ENCODE measurements at regions not wholly inside any gene's neighbourhood (a gene's known extent, or its start where the extent isn't known, plus 50 kb on each side); places are given as distances from the start of the nearest gene placed in this dataset.
"Not testable (repeated sequence)": the region's sequence is repeated elsewhere in the genome, so short reads cannot be mapped to it uniquely, and the experiment has no call there.

DNA sequence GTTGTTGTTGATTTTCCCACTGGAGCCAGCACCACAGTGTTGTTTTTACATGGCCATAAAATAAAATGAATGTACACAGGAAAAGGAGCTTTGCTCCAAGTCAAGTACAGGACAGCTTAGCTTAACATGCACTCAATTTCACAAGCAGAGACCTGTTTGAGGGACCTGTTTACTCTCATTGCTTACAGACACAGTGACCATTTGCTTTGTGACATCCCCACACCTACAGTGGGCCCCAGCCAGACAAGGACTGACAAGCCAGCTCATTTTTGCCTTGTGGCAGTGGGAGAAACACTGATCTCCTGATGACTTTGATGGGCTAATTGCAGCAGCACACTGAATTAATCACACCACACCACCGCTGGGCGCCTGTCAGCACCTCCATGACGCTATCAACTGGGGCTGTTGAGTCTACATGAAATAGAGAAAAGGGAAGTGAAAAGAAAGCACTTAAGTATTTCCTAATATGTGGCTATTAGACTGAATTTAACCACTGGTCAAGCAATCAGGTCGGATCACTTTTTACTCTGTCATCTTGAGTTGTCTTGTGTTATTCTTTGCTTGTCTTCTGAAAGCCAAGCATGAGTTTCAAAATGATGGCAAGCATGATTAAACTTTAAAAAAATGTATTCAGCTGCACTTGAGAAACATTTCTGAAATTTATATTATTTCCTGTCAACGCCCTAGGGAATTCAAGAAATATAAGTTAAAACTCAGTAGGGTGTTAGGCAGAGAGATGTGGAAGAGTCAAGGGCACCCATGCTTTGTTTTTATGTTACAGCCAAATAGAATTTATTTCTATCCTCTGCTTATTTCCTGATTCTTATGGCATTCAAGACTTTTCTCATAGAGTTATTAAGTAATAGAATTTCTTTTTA lies 557.7 kb downstream of the RAB28 start:
- DNase-seq: no peak

DNA sequence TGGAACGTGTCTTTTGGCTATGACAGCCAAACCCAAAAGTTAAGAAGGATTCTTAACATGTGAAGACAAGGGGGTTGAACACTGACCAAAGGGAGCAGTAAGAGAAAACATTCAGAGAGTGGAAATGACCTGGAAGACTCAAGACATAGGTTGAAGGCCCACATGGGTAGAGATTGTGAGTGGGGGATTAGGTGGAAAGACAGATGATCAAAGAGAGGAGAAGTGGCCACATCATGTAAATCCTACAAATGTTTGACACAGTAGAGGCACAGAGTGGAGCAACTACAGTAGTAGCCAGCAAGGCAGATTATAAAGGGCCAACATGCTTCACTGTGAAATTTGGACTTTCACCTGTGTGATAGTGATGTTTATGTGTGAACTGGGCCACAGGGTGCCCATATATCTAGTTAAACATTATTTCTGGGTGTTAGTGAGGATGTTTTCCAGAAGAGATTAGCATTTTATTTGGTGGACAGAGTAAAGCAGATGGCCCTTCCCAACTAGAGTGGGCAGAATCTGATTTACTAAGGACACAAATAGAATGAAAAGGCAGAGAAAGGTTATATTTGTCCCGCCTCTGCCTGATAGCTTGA lies 559.3 kb downstream of the RAB28 start:
- no peak for DNase-seq

DNA sequence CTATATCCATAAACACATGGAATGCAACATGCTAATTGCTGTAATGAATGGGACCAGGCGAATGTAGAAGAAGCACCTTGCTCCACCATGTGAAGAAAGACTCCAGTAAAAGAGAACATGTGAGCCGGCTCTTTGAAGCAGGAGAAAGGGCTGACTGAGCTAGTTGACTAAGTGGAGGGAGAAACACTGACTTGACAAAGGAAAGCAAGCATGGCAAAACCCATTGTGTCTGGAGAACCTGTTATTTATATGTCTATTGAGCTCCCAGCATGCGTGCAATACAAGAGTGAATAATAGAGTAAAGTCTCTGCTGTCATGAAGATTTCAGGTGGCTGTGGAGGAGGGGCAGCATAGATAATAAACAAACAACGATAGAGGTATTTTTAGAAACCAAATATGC lies 559.9 kb downstream of the RAB28 start:
- DNase-seq: no peak

DNA sequence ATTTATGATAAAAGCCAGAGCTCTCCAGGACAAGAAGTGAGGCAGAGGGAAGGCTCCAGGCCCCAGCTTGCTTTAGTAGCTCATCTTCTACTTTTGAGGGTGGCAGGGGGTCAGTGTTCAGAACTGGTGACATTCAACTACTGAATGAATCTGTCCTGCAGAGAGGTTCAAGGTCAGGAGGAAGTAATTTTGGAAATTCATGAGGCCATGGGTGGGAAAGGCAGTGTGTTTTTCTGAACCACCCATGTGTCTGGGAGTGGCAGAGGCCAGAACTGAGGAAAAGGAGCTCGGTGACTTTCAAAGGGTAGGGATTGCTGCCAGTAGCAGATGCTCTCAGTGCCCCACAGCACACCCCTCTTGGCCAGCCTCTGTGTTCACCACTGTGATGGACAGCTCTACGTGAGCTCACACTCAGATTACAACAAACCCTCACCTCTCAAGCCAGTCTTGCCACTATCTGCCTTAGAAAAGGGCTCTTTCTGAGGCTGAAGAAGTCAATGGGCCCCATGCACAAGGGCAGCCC lies 571.2 kb downstream of the RAB28 start:
- DNase-seq: no peak

DNA sequence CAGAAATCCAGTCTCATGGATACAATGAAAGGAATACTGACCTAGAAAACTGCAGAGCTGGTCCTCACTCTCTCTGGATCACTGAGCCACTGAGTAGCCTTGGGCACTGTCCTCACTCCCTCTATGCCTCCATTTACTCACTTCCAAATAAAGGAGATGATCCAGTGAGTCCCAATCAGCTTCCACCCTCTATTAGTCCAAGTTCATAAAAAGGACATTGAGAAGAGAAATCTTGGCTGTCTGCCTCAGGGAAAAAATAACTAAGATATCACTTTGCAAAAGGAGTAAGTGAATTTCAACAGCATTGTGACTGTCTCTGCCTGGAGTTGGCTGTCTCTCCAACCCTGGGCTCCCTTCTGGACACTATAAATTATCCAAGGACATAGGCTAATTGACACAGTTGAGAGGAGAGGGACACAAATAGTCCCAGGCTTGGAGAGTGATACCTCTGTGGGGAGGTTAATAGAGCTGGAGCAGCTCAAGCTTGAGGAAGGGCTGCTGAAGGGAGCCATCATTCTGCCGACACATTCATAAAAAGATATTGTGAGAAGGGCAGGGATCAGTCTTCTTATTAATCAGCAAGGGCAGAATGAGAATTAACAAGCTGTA lies 572.3 kb downstream of the RAB28 start:
- DNase-seq: no peak

DNA sequence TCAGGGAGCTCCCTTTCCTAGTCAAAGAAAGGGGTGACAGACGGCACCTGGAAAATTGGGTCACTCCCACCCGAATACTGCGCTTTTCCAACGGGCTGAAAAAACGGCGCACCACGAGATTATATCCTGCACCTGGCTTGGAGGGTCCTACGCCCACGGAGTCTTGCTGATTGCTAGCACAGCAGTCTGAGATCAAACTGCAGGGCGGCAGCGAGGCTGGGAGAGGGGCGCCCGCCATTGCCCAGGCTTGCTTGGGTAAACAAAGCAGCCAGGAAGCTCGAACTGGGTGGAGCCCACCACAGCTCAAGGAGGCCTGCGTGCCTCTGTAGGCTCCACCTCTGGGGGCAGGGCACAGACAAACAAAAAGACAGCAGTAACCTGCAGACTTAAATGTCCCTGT lies 580.5 kb downstream of the RAB28 start:
- not testable (repeated sequence) for DNase-seq

DNA sequence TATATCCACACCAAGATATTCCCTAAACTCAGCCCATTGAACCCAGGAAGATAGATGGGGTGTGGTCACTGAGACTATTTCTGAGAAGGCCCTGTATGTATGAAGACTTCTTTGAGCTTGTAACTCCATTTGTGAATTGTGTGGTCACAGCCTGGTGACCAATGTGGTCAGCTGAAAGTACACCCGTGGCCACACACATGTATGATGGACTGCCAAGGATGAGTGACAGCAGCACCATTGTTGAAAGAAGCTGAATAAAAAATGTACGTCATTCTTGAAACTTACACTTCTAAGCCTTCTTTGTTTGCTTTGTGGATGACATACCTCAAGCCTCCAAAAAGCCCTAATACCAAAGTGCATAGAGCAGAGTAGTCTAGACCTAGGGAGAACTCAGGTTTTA lies 581.4 kb downstream of the RAB28 start:
- no peak for DNase-seq

DNA sequence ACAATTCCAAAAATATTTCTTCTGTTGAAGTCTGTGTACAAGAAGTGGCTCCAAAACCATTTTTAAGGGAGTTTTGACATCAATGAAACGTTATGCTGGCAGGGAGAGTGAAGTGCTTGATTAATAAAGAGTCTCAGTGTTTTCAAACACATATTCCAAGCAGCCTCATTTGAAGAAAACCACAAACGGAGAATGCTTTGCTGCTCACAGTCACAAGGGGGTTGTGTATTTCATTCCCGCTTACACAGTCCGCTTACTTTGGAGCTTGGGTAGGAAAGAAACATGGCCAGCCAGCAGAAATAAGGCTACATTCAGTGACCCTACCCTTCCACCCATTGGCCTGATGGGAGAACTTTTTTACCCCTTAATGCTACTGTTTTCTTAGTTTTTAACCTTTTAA lies 586.2 kb downstream of the RAB28 start:
- DNase-seq: no peak

DNA sequence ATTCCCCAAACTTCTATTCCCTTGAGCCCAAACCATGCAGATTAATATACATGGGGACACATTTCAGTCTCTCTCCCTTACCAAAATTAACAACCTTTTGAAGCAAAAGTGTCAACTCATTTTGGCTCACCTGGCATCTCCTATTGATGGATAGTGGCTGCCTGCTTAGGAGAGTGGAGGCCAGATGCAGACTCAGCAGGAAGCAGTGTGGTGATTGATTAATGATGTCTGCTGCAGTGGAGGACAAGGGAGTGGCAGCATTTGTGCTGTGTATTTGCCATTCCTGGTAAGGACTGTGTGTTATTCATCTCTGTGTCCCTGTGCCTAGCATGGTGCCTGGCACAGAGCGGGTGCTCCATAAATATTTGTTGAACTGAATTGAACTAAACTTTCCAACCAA lies 590.1 kb downstream of the RAB28 start:
- DNase-seq: no peak

DNA sequence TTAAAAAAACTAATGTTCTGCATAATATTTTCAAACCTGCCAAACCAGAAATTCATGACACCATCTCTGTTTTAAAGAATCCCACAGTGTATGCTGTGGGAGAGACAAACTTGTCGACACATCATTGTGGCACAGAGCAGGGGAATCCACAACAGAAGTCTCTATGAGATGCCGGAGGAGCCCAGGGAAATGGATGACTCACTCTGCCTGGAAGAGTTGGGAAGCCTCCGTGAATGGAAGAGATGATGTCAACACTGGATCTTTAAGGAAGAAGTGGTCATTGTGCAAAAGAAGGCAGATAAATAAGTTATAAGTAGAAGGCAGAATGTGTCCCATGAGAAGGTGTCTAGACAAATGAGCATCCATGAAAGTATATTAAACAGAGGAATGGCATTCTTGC lies 595.1 kb downstream of the RAB28 start:
- DNase-seq: no peak

DNA sequence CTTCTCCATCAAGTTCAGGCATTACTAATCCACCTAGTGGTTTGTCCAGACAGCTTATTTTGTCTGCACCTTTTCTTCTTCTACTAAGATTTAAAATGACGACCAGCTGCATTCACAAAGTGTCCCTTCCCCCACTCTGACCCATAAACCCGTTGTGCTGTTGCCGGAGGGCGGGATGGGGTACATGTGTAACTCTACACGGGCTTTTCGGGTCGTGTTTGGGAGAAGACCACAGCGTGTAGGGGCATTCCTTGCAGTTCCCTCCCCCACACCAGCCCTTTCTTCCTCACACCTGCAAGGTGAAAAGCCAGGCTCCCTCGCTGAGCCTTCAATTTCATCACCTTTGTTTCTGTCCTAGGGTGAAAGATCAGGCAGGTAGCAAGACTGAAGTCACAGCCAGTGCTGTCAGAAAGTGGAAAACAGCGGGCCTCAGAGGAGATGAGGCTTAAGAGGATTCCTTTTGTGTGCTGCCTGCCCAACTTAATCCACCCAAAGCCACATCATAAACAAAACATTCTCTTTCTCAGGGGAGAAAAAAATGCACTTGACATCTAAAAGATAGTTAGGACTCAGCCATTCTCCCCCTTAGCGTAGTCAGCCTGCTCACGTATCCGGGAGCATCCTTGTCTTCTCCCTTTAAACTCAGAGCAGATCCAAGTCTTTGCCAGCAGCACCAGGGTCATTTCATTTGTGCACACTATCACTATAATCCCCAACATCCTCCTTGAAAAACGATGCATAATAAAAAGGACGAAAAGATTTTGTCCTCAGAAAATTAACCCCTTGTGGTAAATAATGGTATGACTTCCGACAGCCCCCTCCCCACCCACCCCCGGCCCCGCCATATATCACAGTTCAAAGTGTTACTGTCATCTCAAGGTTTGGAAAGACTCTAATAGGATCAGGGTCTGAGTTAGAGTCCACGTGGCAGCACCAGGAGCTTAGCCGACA lies 599.0 kb downstream of the RAB28 start:
- DNase-seq: no peak

DNA sequence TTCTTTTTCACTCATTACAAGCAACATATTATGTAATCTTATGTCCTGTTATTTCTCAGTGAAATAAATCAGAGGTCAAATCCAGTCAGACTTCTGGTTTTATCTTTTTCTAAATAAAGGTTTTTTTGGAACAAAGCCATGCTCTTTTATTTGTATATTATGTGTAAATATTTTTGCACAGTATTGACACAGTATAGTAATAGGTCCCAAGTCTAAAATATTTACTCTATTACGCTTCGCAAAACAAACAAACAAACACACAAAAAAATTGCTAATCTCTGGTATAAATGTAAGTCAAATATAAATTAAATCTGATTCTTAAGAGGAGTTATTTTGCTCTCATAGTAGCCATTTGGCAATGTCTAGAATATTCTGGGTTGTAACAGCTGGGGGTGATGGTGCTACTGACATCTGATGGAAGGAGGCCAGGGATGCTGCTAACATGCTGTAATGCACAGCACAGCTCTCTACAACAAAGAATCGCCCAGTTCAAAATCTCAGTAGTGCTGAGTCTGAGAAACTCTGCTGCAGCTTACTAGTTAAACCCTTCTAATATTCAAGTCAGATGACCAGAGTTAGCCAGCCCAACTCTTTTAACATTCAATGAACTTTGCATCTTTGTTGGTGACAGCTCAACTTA lies 602.1 kb downstream of the RAB28 start:
- no peak for DNase-seq

DNA sequence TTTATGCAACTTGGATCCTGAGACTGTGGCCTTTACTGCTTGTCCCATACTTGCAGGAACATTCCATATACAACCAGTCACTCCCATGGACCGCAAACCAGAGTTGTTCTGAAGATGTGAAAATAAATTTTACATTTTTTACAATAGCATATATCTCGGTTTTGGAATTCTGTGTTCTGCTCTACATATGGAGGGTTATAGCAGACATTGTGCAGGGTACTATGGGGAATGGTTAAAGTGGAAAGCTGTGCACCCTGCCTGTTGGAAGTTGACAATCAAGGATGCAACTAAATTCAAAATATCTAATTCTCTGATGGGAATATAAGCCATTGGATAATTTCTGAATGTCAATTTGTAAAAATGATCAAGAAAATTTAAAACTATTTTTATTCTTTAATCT lies 603.3 kb downstream of the RAB28 start:
- DNase-seq: no peak

DNA sequence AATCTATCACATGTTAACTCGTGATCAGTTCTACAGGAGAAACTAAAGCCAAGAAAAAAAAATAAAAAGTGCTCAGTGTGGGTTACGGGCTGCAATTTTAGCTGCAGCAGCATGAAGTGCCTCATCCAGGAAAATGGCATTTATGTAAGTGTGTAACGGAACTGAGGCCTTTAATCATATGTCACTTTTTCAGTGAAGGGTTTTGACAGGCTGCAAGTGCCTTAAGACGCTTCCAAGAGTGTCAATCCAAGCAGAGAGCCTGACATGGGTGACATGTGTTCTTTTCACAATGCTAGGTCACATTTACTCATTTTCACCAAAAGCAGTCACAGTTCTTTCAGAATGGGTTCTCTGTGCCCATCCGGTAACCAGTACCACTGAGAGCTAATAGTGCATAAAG lies 604.6 kb downstream of the RAB28 start:
- no peak for DNase-seq

DNA sequence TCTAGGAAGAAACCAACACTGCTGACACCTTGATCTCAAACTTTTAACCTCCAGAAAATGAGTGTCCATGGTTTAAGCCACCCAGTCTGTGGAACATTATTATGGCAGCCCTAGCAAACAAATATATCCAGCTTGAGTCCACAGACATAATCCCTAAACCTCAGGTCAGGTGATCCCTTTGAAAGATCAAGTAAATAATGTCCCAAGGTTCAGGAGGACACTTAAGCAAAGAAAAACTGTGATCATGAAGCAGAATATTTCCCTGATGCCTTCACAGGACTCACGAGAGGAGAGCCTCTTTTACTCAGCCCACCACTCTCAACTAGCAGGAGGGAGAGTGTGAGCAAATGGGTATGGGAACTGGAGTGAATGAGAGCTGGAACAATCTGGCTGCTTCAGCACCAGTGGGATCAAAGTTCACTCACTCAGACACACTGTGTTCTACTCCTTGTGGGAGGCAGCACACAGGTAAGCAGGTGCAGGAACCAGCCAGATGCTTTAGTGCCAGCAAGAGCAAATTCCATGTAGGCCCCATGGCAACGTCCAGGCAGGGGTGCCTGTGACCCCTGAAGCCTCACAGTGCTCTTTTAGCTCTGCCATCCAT lies 608.4 kb downstream of the RAB28 start:
- no peak for DNase-seq

DNA sequence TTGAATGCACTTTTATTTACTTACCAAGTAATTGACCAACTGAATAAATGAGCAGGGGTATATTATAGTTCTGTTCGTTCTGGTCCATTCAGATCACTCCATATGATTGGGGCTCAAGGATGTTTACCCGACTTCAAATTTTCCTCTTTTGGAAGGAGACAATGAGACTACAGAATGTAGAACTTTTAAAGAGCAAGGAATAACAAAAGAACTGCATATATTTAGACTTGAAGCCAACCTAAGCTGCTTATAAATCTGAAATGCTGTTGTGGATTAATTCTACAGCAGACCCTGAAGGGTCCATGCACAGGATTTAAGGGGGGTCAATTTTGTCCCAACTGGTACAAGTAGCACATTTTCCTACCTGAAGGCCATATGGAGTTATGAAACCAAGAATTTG lies 610.8 kb downstream of the RAB28 start:
- no peak for DNase-seq

DNA sequence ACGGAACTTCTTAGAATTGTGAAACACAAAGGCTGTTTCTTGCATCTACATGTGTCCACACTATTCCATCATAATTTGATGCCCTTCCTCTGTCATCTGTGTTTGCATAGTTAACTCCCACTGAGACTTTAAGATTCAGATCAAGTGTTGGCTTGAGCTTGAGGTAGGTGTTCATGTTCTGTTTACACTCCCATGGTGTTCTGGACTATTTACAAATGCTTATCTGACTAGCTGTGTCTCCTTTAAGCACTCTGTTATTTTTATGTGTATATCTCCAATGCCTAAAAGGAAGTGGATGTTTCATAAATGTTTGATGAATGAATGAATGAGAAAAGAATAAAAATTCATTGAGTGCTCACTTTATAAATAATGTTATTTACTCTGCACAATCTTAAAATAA lies 622.7 kb downstream of the RAB28 start:
- no peak for DNase-seq

DNA sequence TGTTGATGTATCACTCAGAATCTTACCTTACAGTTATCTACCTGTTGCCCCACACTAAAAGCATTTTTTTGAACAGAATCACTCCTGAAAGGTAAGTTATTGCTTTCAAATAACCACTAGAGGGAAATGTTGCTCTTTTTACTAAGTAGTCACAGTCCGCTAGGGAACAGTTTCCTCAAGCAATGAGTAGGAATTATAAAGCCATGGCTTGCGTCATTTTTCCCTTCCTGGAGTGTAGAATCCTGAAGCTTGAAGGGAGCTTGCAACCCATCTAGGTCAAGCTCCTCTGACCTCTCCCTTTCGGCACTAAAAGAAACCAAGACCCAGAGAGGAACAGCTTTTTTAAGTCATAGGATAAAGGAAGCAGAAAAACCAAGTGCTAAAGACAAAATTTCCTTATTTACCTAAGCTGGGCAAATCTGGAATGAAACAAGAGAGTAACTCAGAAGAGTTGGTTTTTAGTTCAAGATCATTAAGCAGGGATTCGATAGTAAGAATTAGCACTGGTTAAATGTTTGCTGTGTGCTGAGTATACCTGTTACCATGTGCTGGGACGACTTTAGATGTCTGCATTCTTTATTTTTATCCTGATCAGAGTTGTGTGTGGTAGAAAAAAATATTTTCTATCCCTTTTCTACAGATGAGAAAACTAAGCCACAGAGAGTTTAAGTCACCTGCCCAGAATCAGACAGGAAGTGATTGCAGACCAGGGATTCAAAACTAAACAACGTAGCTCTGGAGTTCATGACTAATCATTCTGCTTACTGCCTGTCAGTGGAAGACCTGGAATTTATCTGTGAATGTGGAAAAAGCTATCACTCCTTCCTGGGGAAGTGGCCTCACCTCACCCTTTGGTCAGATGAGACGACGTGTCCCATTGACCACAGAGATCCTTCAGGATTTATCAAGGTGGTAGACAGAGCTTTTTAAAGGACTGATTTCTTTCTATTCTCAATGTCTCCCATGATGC lies 631.5 kb downstream of the RAB28 start:
- no peak for DNase-seq

DNA sequence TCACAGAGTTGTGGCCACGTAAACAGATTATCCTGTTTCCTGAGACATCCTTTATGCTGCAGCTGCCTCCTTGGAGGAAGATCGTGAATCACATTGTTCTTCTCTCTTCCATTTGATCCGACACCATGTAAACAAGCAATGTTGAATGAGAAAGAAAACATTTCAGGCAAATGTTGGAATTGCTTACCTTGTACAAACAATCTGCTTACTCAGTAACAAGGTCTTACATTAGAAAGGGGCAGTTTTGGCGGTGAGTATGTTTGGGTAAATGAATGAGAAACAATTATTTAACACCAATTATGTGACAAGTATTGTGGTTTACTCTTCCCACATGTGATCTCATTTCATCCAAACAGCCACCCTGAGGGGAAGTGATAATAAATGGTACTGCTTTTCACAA lies 637.8 kb downstream of the RAB28 start:
- DNase-seq: no peak

DNA sequence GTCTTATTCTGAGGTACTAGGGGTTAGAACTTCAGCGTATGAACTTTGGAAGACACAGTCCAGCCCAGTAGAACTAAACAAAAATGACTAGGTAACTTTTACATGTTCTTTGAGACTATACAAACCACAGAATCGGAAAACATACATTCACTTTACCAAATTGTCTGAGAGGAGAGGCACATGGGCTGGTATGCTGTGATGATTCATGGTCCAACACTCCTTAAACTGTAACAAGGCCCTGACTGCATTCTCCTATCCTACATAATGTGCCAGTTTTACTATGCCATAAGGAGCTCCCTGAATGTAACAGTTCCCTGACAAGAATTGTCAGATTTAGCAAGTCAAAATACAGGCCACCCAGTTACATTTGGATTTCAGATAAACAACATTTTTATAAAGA lies 640.0 kb downstream of the RAB28 start:
- no peak for DNase-seq

DNA sequence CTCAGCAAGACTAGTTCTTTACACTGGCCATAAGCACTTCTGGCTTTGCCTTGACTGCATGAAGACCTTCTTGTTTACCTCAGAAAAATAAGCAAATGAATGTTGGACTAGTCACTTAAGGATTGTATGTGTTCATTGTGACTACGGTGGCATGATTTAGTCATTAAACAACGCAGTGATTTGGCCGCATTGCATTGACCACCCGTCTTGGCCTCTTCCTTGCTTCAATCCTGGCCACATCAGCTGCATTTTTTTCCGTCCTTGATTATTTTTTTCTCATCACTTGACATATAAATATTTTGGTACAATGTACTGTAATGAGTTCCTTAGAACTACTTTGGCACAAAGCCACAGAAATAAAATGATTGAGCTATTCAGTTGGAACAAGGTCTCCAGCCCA lies 656.2 kb downstream of the RAB28 start:
- no peak for DNase-seq

Measured in activated CD8-positive, alpha-beta memory T cell treated with anti-CD3 and anti-CD28 coated beads, Interleukin-2, amount 50 U/mL, for 4 hours (primary cell).